Kidney capillary endothelial cell (primary cell): ENCODE measurements at regions not wholly inside any gene's neighbourhood (a gene's known extent, or its start where the extent isn't known, plus 50 kb on each side); places are given as distances from the start of the nearest gene placed in this dataset.
A peak's percentile ranks its signal among the peaks of the same experiment; 100 is the strongest.
"Not testable (repeated sequence)": the region's sequence is repeated elsewhere in the genome, so short reads cannot be mapped to it uniquely, and the experiment has no call there.

ENCODE experiments used
- DNase-seq: peaks from one replicate; pipeline ENCODE4 v3.0.0-alpha.2; 2018; ENCODE audit warnings: low spot score

GRCh38 chr6:10180138-10181074 lies 234.5 kb downstream of the TFAP2A start:
- no peak for DNase-seq

GRCh38 chr6:10177704-10178103 lies 237.2 kb downstream of the TFAP2A start:
- DNase-seq, result no peak

- DNase-seq, result no peak
These were observed 239.5 kb downstream of the TFAP2A start for GRCh38 chr6:10175362-10175761.

GRCh38 chr6:10174761-10175160 lies 240.1 kb downstream of the TFAP2A start:
- DNase-seq, result no peak

GRCh38 chr6:10174056-10174455 lies 240.8 kb downstream of the TFAP2A start:
- DNase-seq, result no peak

GRCh38 chr6:10171706-10172105 lies 243.2 kb downstream of the TFAP2A start:
- not testable (repeated sequence) for DNase-seq

GRCh38 chr6:10170816-10171215 lies 244.1 kb downstream of the TFAP2A start:
- no peak for DNase-seq

- no peak for DNase-seq
These were observed 248.8 kb downstream of the TFAP2A start for GRCh38 chr6:10166031-10166430.

GRCh38 chr6:10163203-10163962 lies 251.5 kb downstream of the TFAP2A start:
- DNase-seq, result no peak

- DNase-seq, result no peak
These were observed 258.0 kb downstream of the TFAP2A start for GRCh38 chr6:10156875-10157274.

- DNase-seq, result no peak
These were observed 260.6 kb downstream of the TFAP2A start for GRCh38 chr6:10154251-10154650.

GRCh38 chr6:10151144-10151915 lies 263.5 kb downstream of the TFAP2A start:
- DNase-seq, result no peak

- DNase-seq, result no peak
These were observed 265.3 kb downstream of the TFAP2A start for GRCh38 chr6:10149603-10150002.

- DNase-seq, result peak; percentile 25
These were observed 268.0 kb downstream of the TFAP2A start for GRCh38 chr6:10146715-10147451.

GRCh38 chr6:10144772-10145171 lies 270.1 kb downstream of the TFAP2A start:
- no peak for DNase-seq

GRCh38 chr6:10141746-10142443 lies 273.0 kb downstream of the TFAP2A start:
- no peak for DNase-seq

- DNase-seq, result no peak
These were observed 274.1 kb downstream of the TFAP2A start for GRCh38 chr6:10140824-10141223.

GRCh38 chr6:10140136-10140535 lies 274.7 kb downstream of the TFAP2A start:
- DNase-seq, result no peak

- DNase-seq, result no peak
These were observed 276.0 kb downstream of the TFAP2A start for GRCh38 chr6:10138917-10139316.

- no peak for DNase-seq
These were observed 278.2 kb downstream of the TFAP2A start for GRCh38 chr6:10136636-10137035.

GRCh38 chr6:10134185-10134584 lies 280.7 kb downstream of the TFAP2A start:
- not testable (repeated sequence) for DNase-seq
